K562 (cell line): ENCODE measurements at regions not wholly inside any gene's neighbourhood (a gene's known extent, or its start where the extent isn't known, plus 50 kb on each side); places are given as distances from the start of the nearest gene placed in this dataset.

Experiments
- ATAC-seq: fragments of 200-7000 bp; cut with Tn5 transposase; 3 replicates; pipeline ENCODE4 v1.9.1; 2020; ENCODE audit warnings: moderate library complexity
- BruUV-seq: library from RNA; stranded (reverse); fragments of 400-500 nt; replicated peaks from 2 replicates; lab custom pipeline; 2021; lab: Mats Ljungman, UMichigan
- CTCF ChIA-PET: fragments of 300-600 bp; formaldehyde crosslinking; extraction: SDS; loops from one replicate; lab custom pipeline; 2021; ENCODE audit warnings: low intra/inter-chr PET ratio; lab: Yijun Ruan, JAX
- POLR2A ChIA-PET: fragments of 300-600, 350-650 bp; sonication (Branson Sonifier 250); formaldehyde crosslinking; extraction: SDS; loops from one replicate; lab custom pipeline; 2021; ENCODE audit warnings: antibody characterized with exemption, inconsistent platforms; lab: Yijun Ruan, JAX
- DNase-seq, 4 experiments: peaks; one replicate each; pipeline versions ENCODE4 v3.0.0 to v3.0.0-alpha.2; 2011 to 2018; ENCODE audit warnings: low spot score in 3 of 4, mixed read lengths in 3 of 4; ENCODE audit errors: extremely low read depth in 1 of 4
- FAIRE-seq: peaks from 2 replicates; lab custom pipeline; 2011; peaks lifted over from hg19 to GRCh38; lab: Jason Lieb, UNC
- H2AFZ ChIP-seq: 2 replicates; pipeline ENCODE4 v1.6.0; 2011; ENCODE audit warnings: low read depth, low read length, control low read depth, inconsistent platforms
- H3K27ac ChIP-seq: fragments of 200-600 bp; 3 replicates; pipeline ENCODE4 v1.8.0; 2011; ENCODE audit warnings: low read depth, mild to moderate bottlenecking, control low read depth, inconsistent platforms, low read length, moderate library complexity, mixed read lengths; ENCODE audit errors: extremely low read depth
- H3K27me3 ChIP-seq, 2 experiments: fragments of 300-600 bp in 1 of 2; 2 replicates in 1 of 2; 3 replicates in 1 of 2; pipeline versions ENCODE4 v1.6.0 to v1.8.0; 2011; ENCODE audit warnings: inconsistent platforms in 2 of 2, low read length in 2 of 2, mild to moderate bottlenecking in 1 of 2, mixed read lengths in 1 of 2, moderate library complexity in 1 of 2; ENCODE audit not compliant: control insufficient read depth in 2 of 2, insufficient read depth in 2 of 2
- H3K36me3 ChIP-seq: fragments of 300-600 bp; 3 replicates; pipeline ENCODE4 v1.8.0; 2011; ENCODE audit warnings: mild to moderate bottlenecking, low read length, inconsistent platforms; ENCODE audit not compliant: control insufficient read depth, insufficient read depth
- H3K4me1 ChIP-seq, 2 experiments: fragments of 200-600 bp in 1 of 2; replicated peaks in 1 of 2; 2 replicates in 1 of 2; 3 replicates in 1 of 2; pipeline versions ENCODE4 v1.5.1 to v1.8.0; 2011; ENCODE audit warnings: inconsistent platforms in 2 of 2, low read length in 2 of 2, mild to moderate bottlenecking in 1 of 2, mixed read lengths in 1 of 2, moderate library complexity in 1 of 2; ENCODE audit not compliant: control insufficient read depth in 2 of 2, insufficient read depth in 2 of 2
- H3K4me2 ChIP-seq: 2 replicates; pipeline ENCODE4 v1.6.1; 2011; ENCODE audit warnings: low read length, control low read depth, inconsistent platforms, mixed read lengths; ENCODE audit not compliant: insufficient read depth
- H3K4me3 ChIP-seq: fragments of 200-600 bp; sonication (generic), shearing (Covaris generic); 2 replicates; pipeline ENCODE4 v1.5.1; 2016; ENCODE audit warnings: control low read depth, inconsistent platforms
- H3K79me2 ChIP-seq: fragments of 200-600 bp; 3 replicates; pipeline ENCODE4 v1.8.0; 2011; ENCODE audit warnings: low read length, inconsistent platforms; ENCODE audit not compliant: control insufficient read depth, insufficient read depth
- H3K9ac ChIP-seq, 2 experiments: 2 replicates each; pipeline versions ENCODE4 v1.6.0 to v1.6.1; 2011; ENCODE audit warnings: low read depth in 2 of 2, low read length in 2 of 2, control low read depth in 1 of 2, inconsistent platforms in 1 of 2, mild to moderate bottlenecking in 1 of 2, mixed read lengths in 1 of 2; ENCODE audit not compliant: insufficient read depth in 1 of 2
- H3K9me1 ChIP-seq: one replicate; pipeline ENCODE4 v1.6.0; 2011; ENCODE audit warnings: inconsistent platforms, mild to moderate bottlenecking, low read length, moderate library complexity; ENCODE audit not compliant: control insufficient read depth, insufficient read depth
- H3K9me3 ChIP-seq: replicated peaks from 2 replicates; pipeline ENCODE4 v1.5.1; 2011; ENCODE audit warnings: low read depth, low read length, inconsistent platforms; ENCODE audit not compliant: control insufficient read depth, insufficient read depth
- H4K20me1 ChIP-seq: replicated peaks from 2 replicates; pipeline ENCODE4 v1.6.1; 2011; ENCODE audit warnings: low read length, inconsistent platforms, mixed read lengths; ENCODE audit not compliant: control insufficient read depth, insufficient read depth
- KAT7 ChIP-seq: sonication (generic); formaldehyde crosslinking; IDR thresholded peaks from 2 replicates; pipeline ENCODE4 v1.8.0; 2022; ENCODE audit warnings: missing genetic modification reagents, mild to moderate bottlenecking, borderline replicate concordance
- NRF1 ChIP-seq, 2 experiments: fragments of 450-650 bp; IDR thresholded peaks in 1 of 2; conservative IDR thresholded peaks in 1 of 2; 2 replicates each; pipeline ENCODE4 v1.6.1; 2014; ENCODE audit warnings: mild to moderate bottlenecking in 2 of 2
- RAD21 ChIP-seq, 2 experiments: fragments of 250-450 bp in 1 of 2; fragments of 450-650 bp in 1 of 2; sonication (Bioruptor Pico) in 1 of 2; formaldehyde crosslinking in 1 of 2; IDR thresholded peaks in 1 of 2; conservative IDR thresholded peaks in 1 of 2; 2 replicates each; pipeline versions ENCODE4 v1.4.0 to v1.8.0; 2020 to 2022; ENCODE audit warnings: mild to moderate bottlenecking in 2 of 2, moderate library complexity in 1 of 2
- RAD51 ChIP-seq: fragments of 450-650 bp; IDR thresholded peaks from 2 replicates; pipeline ENCODE4 v1.7.1; 2016; ENCODE audit warnings: low read depth, mild to moderate bottlenecking, borderline replicate concordance
- SMC3 ChIP-seq: conservative IDR thresholded peaks from 2 replicates; pipeline ENCODE4 v1.6.1; 2011; ENCODE audit warnings: low read depth, low read length, improper control_type of control experiment; ENCODE audit not compliant: insufficient read depth
- STAG1 ChIP-seq: sonication (generic); formaldehyde crosslinking; IDR thresholded peaks from 2 replicates; pipeline ENCODE4 v1.5.0; 2020; ENCODE audit warnings: missing genetic modification reagents, borderline replicate concordance
- TEAD1 ChIP-seq, 2 experiments: fragments of 450-650 bp in 1 of 2; sonication (generic) in 1 of 2; formaldehyde crosslinking; IDR thresholded peaks; 2 replicates each; pipeline versions ENCODE4 v1.4.0 to v1.8.0; 2020 to 2022; ENCODE audit warnings: mild to moderate bottlenecking in 2 of 2, missing genetic modification reagents in 1 of 2
- ZNF311 ChIP-seq: fragments of 250-450 bp; sonication (Bioruptor Pico); IDR thresholded peaks from 2 replicates; pipeline ENCODE4 v1.4.0; 2020; ENCODE audit warnings: mild to moderate bottlenecking, moderate library complexity
- WGBS: fragments of 100-300 bp; shearing (Covaris generic); methylation state at CpG from one replicate; pipeline ENCODE4 v1.1.6; 2016; ENCODE audit warnings: low coverage, mixed read lengths; ENCODE audit not compliant: insufficient coverage; ENCODE audit errors: missing lambda C conversion rate; 5-methylcytosine and 5-hydroxymethylcytosine counted together
- in situ Hi-C: fragments of 300-500 bp; cut with MboI; formaldehyde crosslinking; loops from 4 replicates; pipeline ENCODE4 v1.15.0; 2018; ENCODE audit warnings: inconsistent platforms, mixed read lengths
- intact Hi-C: fragments of 100-400 bp; cut with micrococcal nuclease; formaldehyde crosslinking; loops from 2 replicates; pipeline ENCODE4 v1.14.2; 2022
- TF ChIP-seq, protein P1 (sequence below): fragments of 250-450 bp; sonication (Bioruptor Pico); IDR thresholded peaks from 2 replicates; pipeline ENCODE4 v1.4.0; 2020; ENCODE audit warnings: mild to moderate bottlenecking, moderate library complexity
- TF ChIP-seq, protein P2 (sequence below), 3 experiments: IDR thresholded peaks in 2 of 3; conservative IDR thresholded peaks in 1 of 3; 2 replicates each; pipeline ENCODE4 v1.5.1; 2011 to 2012; ENCODE audit warnings: low read length in 3 of 3, mild to moderate bottlenecking in 3 of 3, control low read depth in 2 of 3, improper control_type of control experiment in 1 of 3, inconsistent platforms in 1 of 3, low read depth in 1 of 3, mixed read lengths in 1 of 3, moderate library complexity in 1 of 3; ENCODE audit not compliant: insufficient read depth in 2 of 3
- TF ChIP-seq, protein P3 (sequence below): sonication (generic); formaldehyde crosslinking; IDR thresholded peaks from 2 replicates; pipeline ENCODE4 v1.8.1; 2022; ENCODE audit warnings: missing genetic modification reagents

DNA sequence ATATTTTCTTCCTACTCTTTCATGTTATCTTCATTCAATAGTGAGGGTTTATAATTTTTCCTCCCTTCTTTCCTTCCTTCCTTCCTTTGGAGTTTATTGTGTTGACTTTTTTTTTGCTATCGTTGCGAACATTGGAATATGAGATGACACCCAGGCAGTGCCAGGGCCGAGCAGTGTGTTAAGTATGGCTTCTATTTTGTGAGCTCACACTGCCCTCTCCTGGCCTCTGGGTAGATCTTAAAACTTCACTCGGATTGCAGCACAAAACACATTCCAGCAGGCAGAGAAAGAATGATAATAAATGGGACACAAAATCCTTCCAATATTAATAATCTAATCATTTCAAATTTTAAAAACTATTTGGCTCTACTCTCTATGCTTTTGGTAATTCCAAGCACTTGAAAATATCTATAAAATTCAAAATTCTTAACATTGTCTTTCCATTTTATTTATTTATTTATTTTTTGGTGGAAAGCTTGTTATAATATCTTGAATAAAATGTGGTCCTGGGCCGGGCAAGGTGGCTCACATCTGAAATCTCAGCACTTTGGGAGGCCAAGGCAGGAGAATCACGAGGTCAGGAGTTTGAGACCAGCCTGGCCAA, 147.4 kb upstream of the OLIG3 start:
- Histone ChIP-seq H3K36me3 (no peaks in the 10 kb centered on the region), H3K4me1 (no peaks in the 10 kb centered on the region), H3K4me3 (no peak overlapping the region), H3K79me2 (no peaks in the 10 kb centered on the region), H3K9me3 (no peaks in the 10 kb centered on the region), H3K9me1 (no peaks in the 10 kb centered on the region), H4K20me1 (no peaks in the 10 kb centered on the region), H3K27me3 (peaks cover 9 to 10% of the 10 kb centered on the region in 2 experiments; a peak in 3 of 5 replicates), H3K9ac (no peak overlapping the region), H3K4me2 (no peak overlapping the region), H2AFZ (no peak overlapping the region), H3K27ac (no peak overlapping the region)
- no TSS peak for BruUV-seq
- in situ Hi-C loops (loop anchor here (25.0 kb wide), 1 partner anchor 804 kb away; no protein-coding TSS in a partner anchor), intact Hi-C loops (loop anchor here (1.0 to 10.0 kb wide), 5 partner anchors 327 to 797 kb away; no protein-coding TSS in a partner anchor)
- CTCF ChIA-PET = interaction anchor here (0.6 to 3.8 kb wide), 6 partner anchors 166 to 1034 kb away, joined by 3 to 23 read pairs (median 6); no protein-coding TSS in a partner anchor
- 2% methylated on average over 6 of the region's 6 CpGs for WGBS
- ATAC-seq (peak; percentile 98), FAIRE-seq (peak; percentile 75), DNase-seq (peak; percentile 45 to 76 (median 58))
- POLR2A ChIA-PET = interaction anchor here (0.6 kb wide), 1 partner anchor 10 kb away, joined by 3 read pairs; no protein-coding TSS in a partner anchor
- TF ChIP-seq ZNF311 (CRISPR knock-in tag) (no peak), RAD21 (CRISPR knock-in tag; conservative IDR thresholded peaks at IDR 0.05 in 1 of 2, IDR thresholded peaks at IDR 0.05 in 1 of 2) (peak; percentile 90 to 95), STAG1 (CRISPR knock-in tag) (peak; percentile 55; the same call in 1 of the 2 replicates), TEAD1 (CRISPR knock-in tag; IDR thresholded peaks at IDR 0.05) (peak in 1 of 2 experiments; percentile 78; a peak in 1 of 4 replicates), NRF1 (conservative IDR thresholded peaks at IDR 0.05 in 1 of 2, IDR thresholded peaks at IDR 0.05 in 1 of 2) (no peak), SMC3 (peak; percentile 71), KAT7 (CRISPR knock-in tag) (no peak), RAD51 (no peak)
- TF ChIP-seq, protein P1, sequence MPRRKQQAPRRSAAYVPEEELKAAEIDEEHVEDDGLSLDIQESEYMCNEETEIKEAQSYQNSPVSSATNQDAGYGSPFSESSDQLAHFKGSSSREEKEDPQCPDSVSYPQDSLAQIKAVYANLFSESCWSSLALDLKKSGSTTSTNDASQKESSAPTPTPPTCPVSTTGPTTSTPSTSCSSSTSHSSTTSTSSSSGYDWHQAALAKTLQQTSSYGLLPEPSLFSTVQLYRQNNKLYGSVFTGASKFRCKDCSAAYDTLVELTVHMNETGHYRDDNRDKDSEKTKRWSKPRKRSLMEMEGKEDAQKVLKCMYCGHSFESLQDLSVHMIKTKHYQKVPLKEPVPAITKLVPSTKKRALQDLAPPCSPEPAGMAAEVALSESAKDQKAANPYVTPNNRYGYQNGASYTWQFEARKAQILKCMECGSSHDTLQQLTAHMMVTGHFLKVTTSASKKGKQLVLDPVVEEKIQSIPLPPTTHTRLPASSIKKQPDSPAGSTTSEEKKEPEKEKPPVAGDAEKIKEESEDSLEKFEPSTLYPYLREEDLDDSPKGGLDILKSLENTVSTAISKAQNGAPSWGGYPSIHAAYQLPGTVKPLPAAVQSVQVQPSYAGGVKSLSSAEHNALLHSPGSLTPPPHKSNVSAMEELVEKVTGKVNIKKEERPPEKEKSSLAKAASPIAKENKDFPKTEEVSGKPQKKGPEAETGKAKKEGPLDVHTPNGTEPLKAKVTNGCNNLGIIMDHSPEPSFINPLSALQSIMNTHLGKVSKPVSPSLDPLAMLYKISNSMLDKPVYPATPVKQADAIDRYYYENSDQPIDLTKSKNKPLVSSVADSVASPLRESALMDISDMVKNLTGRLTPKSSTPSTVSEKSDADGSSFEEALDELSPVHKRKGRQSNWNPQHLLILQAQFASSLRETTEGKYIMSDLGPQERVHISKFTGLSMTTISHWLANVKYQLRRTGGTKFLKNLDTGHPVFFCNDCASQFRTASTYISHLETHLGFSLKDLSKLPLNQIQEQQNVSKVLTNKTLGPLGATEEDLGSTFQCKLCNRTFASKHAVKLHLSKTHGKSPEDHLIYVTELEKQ (CRISPR knock-in tag) = no peak
- TF ChIP-seq, protein P2, sequence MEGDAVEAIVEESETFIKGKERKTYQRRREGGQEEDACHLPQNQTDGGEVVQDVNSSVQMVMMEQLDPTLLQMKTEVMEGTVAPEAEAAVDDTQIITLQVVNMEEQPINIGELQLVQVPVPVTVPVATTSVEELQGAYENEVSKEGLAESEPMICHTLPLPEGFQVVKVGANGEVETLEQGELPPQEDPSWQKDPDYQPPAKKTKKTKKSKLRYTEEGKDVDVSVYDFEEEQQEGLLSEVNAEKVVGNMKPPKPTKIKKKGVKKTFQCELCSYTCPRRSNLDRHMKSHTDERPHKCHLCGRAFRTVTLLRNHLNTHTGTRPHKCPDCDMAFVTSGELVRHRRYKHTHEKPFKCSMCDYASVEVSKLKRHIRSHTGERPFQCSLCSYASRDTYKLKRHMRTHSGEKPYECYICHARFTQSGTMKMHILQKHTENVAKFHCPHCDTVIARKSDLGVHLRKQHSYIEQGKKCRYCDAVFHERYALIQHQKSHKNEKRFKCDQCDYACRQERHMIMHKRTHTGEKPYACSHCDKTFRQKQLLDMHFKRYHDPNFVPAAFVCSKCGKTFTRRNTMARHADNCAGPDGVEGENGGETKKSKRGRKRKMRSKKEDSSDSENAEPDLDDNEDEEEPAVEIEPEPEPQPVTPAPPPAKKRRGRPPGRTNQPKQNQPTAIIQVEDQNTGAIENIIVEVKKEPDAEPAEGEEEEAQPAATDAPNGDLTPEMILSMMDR (IDR thresholded peaks at IDR 0.05 in 2 of 3, conservative IDR thresholded peaks at IDR 0.05 in 1 of 3; ENCODE audit: insufficient read depth in 2 of 3, low read depth in 1 of 3, low read length in 3 of 3) = peak; percentile 71 to 82 (median 75)
- TF ChIP-seq, protein P3, sequence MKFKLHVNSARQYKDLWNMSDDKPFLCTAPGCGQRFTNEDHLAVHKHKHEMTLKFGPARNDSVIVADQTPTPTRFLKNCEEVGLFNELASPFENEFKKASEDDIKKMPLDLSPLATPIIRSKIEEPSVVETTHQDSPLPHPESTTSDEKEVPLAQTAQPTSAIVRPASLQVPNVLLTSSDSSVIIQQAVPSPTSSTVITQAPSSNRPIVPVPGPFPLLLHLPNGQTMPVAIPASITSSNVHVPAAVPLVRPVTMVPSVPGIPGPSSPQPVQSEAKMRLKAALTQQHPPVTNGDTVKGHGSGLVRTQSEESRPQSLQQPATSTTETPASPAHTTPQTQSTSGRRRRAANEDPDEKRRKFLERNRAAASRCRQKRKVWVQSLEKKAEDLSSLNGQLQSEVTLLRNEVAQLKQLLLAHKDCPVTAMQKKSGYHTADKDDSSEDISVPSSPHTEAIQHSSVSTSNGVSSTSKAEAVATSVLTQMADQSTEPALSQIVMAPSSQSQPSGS = no peak
